Hepatocyte (in vitro differentiated cells): ENCODE measurements at regions not wholly inside any gene's neighbourhood (a gene's known extent, or its start where the extent isn't known, plus 50 kb on each side); places are given as distances from the start of the nearest gene placed in this dataset.

Experiments
- EZH2 ChIP-seq: fragments of 200-600 bp; sonication (generic); IDR thresholded peaks from 2 replicates; pipeline ENCODE4 v1.6.1; 2016; ENCODE audit warnings: antibody characterized with exemption, mild to moderate bottlenecking, borderline replicate concordance
- EZH2phosphoT487 ChIP-seq: fragments of 200-600 bp; sonication (generic); IDR thresholded peaks from one replicate; pipeline ENCODE4 v1.6.1; 2018; ENCODE audit warnings: antibody characterized with exemption, mild to moderate bottlenecking, low read depth, moderate library complexity; ENCODE audit not compliant: unreplicated experiment, severe bottlenecking
- TF ChIP-seq, protein P1 (sequence below): fragments of 200-600 bp; sonication (generic); IDR thresholded peaks from 2 replicates; pipeline ENCODE4 v1.5.1; 2016; ENCODE audit warnings: antibody characterized with exemption, mild to moderate bottlenecking; ENCODE audit not compliant: poor library complexity

- TF ChIP-seq, protein P1, sequence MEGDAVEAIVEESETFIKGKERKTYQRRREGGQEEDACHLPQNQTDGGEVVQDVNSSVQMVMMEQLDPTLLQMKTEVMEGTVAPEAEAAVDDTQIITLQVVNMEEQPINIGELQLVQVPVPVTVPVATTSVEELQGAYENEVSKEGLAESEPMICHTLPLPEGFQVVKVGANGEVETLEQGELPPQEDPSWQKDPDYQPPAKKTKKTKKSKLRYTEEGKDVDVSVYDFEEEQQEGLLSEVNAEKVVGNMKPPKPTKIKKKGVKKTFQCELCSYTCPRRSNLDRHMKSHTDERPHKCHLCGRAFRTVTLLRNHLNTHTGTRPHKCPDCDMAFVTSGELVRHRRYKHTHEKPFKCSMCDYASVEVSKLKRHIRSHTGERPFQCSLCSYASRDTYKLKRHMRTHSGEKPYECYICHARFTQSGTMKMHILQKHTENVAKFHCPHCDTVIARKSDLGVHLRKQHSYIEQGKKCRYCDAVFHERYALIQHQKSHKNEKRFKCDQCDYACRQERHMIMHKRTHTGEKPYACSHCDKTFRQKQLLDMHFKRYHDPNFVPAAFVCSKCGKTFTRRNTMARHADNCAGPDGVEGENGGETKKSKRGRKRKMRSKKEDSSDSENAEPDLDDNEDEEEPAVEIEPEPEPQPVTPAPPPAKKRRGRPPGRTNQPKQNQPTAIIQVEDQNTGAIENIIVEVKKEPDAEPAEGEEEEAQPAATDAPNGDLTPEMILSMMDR = no peak
- TF ChIP-seq EZH2 (no peak), EZH2phosphoT487 (no peak)
Observed at GRCh38 chr2:66926594-66927112, 470.5 kb upstream of the ETAA1 start.
